Stomach (tissue), 4 donors: ENCODE measurements at regions not wholly inside any gene's neighbourhood (a gene's known extent, or its start where the extent isn't known, plus 50 kb on each side); places are given as distances from the start of the nearest gene placed in this dataset.

Experiments
- EP300 ChIP-seq: sonication (generic); formaldehyde crosslinking; IDR thresholded peaks from one replicate; pipeline ENCODE4 v1.6.1; 2017; ENCODE audit warnings: antibody characterized with exemption
- POLR2A ChIP-seq, 4 donors: fragments of 450-650 bp; IDR thresholded peaks; one replicate each; pipeline ENCODE4 v1.6.1; 2016; ENCODE audit warnings: antibody characterized with exemption in 4 of 4, control low read depth in 2 of 4, mild to moderate bottlenecking in 1 of 4, moderate library complexity in 1 of 4
- POLR2AphosphoS5 ChIP-seq, 3 donors: sonication (generic); formaldehyde crosslinking; IDR thresholded peaks; one replicate each; pipeline ENCODE4 v1.6.1; 2016; ENCODE audit warnings: antibody characterized with exemption in 3 of 3
- TF ChIP-seq, protein P1 (sequence below), 7 experiments: fragments of 450-650 bp in 4 of 7; fragments of 200-600 bp in 3 of 7; sonication (generic) in 3 of 7; IDR thresholded peaks; one replicate each; pipeline ENCODE4 v1.5.1; 2016 to 2019; ENCODE audit warnings: antibody characterized with exemption in 7 of 7, control low read depth in 2 of 7, mild to moderate bottlenecking in 1 of 7

DNA sequence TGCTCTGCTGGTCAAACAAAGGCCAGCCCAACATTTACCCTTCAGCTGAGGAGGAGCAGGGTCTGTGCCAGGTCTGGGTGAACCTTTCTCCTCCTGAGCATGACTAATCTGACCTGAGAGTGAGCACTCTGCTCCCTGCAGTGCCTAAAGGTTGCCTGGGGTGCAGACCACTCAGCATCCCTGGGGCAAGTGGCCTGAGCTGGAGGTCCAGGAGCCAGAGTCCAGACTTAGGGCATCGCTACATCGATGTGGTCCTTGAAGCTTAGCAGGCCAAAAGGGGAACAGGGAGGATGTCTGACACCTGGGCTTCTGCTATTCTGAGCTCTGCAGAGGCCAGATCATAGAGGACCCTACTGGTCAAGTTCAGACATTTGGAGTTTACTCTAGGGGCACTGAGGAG, 119.1 kb downstream of the FAM43A start:
- TF ChIP-seq POLR2A (IDR thresholded peaks at IDR 0.05) (no peak), POLR2AphosphoS5 (IDR thresholded peaks at IDR 0.05) (no peak), EP300 (no peak)
- TF ChIP-seq, protein P1, sequence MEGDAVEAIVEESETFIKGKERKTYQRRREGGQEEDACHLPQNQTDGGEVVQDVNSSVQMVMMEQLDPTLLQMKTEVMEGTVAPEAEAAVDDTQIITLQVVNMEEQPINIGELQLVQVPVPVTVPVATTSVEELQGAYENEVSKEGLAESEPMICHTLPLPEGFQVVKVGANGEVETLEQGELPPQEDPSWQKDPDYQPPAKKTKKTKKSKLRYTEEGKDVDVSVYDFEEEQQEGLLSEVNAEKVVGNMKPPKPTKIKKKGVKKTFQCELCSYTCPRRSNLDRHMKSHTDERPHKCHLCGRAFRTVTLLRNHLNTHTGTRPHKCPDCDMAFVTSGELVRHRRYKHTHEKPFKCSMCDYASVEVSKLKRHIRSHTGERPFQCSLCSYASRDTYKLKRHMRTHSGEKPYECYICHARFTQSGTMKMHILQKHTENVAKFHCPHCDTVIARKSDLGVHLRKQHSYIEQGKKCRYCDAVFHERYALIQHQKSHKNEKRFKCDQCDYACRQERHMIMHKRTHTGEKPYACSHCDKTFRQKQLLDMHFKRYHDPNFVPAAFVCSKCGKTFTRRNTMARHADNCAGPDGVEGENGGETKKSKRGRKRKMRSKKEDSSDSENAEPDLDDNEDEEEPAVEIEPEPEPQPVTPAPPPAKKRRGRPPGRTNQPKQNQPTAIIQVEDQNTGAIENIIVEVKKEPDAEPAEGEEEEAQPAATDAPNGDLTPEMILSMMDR (IDR thresholded peaks at IDR 0.05) = no peak
